Bronchial epithelial cell (primary cell): ENCODE measurements at regions not wholly inside any gene's neighbourhood (a gene's known extent, or its start where the extent isn't known, plus 50 kb on each side); places are given as distances from the start of the nearest gene placed in this dataset.

Experiments used
- DNase-seq: peaks from one replicate; pipeline ENCODE4 v3.0.0-alpha.2; 2010; ENCODE audit warnings: low read depth
- FAIRE-seq: peaks from 2 replicates; lab custom pipeline; 2011; peaks lifted over from hg19 to GRCh38; lab: Jason Lieb, UNC
- H3K27me3 ChIP-seq: 2 replicates; pipeline ENCODE4 v1.5.1; 2011; ENCODE audit warnings: low read length; ENCODE audit not compliant: control insufficient read depth, insufficient read depth
- H3K36me3 ChIP-seq: 2 replicates; pipeline ENCODE4 v1.5.1; 2011; ENCODE audit warnings: low read length; ENCODE audit not compliant: control insufficient read depth, insufficient read depth
- H3K4me3 ChIP-seq: 2 replicates; pipeline ENCODE4 v1.5.1; 2011; ENCODE audit warnings: mild to moderate bottlenecking, low read depth, low read length, control low read depth
- CTCF ChIP-seq: IDR thresholded peaks from 2 replicates; pipeline ENCODE4 v1.5.1; 2011; ENCODE audit warnings: mild to moderate bottlenecking, moderate library complexity, low read length, control low read depth, inconsistent platforms; ENCODE audit not compliant: insufficient read depth, severe bottlenecking

GRCh38 chr9:136608348-136609159, 54.2 kb upstream of the EGFL7 start:
- no peak for TF ChIP-seq CTCF
- Histone ChIP-seq H3K36me3 (no peaks in the 10 kb centered on the region), H3K27me3 (peaks cover 5% of the 10 kb centered on the region), H3K4me3 (no peak overlapping the region)
- DNase-seq (no peak), FAIRE-seq (no peak)

GRCh38 chr9:136607334-136607919, 55.3 kb upstream of the EGFL7 start:
- Histone ChIP-seq H3K36me3 (no peaks in the 10 kb centered on the region), H3K4me3 (no peak overlapping the region), H3K27me3 (peaks cover 3% of the 10 kb centered on the region)
- FAIRE-seq (no peak), DNase-seq (no peak)
- no peak for TF ChIP-seq CTCF

- no peak for TF ChIP-seq CTCF
- H3K4me3 ChIP-seq, result no peak overlapping the region
- FAIRE-seq, result no peak
- H3K27me3 ChIP-seq, result peaks cover 3% of the 10 kb centered on the region
- H3K36me3 ChIP-seq, result no peaks in the 10 kb centered on the region
- peak; percentile 23 for DNase-seq
Observed at GRCh38 chr9:136606687-136607333, 55.9 kb upstream of the EGFL7 start.

GRCh38 chr9:136605988-136606660, 56.6 kb upstream of the EGFL7 start:
- FAIRE-seq (no peak), DNase-seq (no peak)
- Histone ChIP-seq H3K36me3 (no peaks in the 10 kb centered on the region), H3K27me3 (peaks cover 3% of the 10 kb centered on the region), H3K4me3 (no peak overlapping the region)
- no peak for TF ChIP-seq CTCF

GRCh38 chr9:136604823-136605525, 57.7 kb upstream of the EGFL7 start:
- Histone ChIP-seq H3K27me3 (peaks cover 2% of the 10 kb centered on the region), H3K36me3 (no peaks in the 10 kb centered on the region), H3K4me3 (no peak overlapping the region)
- TF ChIP-seq CTCF, result no peak
- FAIRE-seq (no peak), DNase-seq (no peak)
